Skeletal muscle tissue (tissue), 3 donors: ENCODE measurements at regions not wholly inside any gene's neighbourhood (a gene's known extent, or its start where the extent isn't known, plus 50 kb on each side); places are given as distances from the start of the nearest gene placed in this dataset.

Experiments used
- H3K27ac ChIP-seq: one replicate; pipeline ENCODE4 v1.7.0; 2013; ENCODE audit warnings: mild to moderate bottlenecking, low read depth, low read length, inconsistent platforms
- H3K27me3 ChIP-seq, 3 donors: one replicate each; pipeline ENCODE4 v1.7.0; 2013; ENCODE audit warnings: low read length in 3 of 3; ENCODE audit not compliant: control insufficient read depth in 3 of 3, insufficient read depth in 3 of 3
- H3K36me3 ChIP-seq, 3 donors: one replicate each; pipeline ENCODE4 v1.7.0; 2013; ENCODE audit warnings: low read length in 3 of 3; ENCODE audit not compliant: control insufficient read depth in 3 of 3, insufficient read depth in 3 of 3
- H3K4me1 ChIP-seq, 3 donors: one replicate each; pipeline ENCODE4 v1.7.0; 2013; ENCODE audit warnings: low read length in 3 of 3, mild to moderate bottlenecking in 3 of 3; ENCODE audit not compliant: control insufficient read depth in 3 of 3, insufficient read depth in 3 of 3
- H3K4me3 ChIP-seq, 3 donors: one replicate each; pipeline ENCODE4 v1.7.0; 2013; ENCODE audit warnings: low read length in 3 of 3
- H3K9ac ChIP-seq, 3 donors: one replicate each; pipeline ENCODE4 v1.7.0; 2013; ENCODE audit warnings: low read length in 3 of 3, mild to moderate bottlenecking in 3 of 3, moderate library complexity in 2 of 3, low read depth in 1 of 3
- H3K9me3 ChIP-seq, 3 donors: one replicate each; pipeline ENCODE4 v1.7.0; 2013; ENCODE audit warnings: low read length in 3 of 3; ENCODE audit not compliant: control insufficient read depth in 3 of 3
- donor health status: Osteomylitis.

DNA sequence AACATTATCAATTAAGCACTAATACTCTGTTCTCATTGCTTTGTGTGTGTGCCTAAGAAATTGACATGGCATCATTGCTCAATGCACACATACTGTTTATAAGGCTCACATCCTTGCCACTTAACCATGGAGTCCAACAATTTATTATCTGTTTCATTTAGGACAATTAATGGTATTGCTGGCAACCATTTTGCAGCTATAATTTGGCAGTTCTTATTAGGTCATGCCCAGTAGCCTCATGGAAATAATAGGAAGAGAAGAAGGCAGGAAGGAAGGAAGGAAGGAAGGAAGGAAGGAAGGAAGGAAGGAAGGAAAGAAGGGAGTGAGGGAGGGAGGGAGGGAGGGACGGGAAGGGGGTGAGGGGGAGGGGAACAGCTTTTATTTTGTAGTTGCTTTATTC is 285.5 kb upstream of the SLC24A2 start:
- Histone ChIP-seq H3K4me3 (no peak overlapping the region), H3K4me1 (no peaks in the 10 kb centered on the region), H3K27me3 (no peaks in the 10 kb centered on the region), H3K27ac (no peak overlapping the region), H3K36me3 (no peaks in the 10 kb centered on the region), H3K9me3 (no peaks in the 10 kb centered on the region), H3K9ac (no peak overlapping the region)

- Histone ChIP-seq H3K36me3 (no peaks in the 10 kb centered on the region), H3K9me3 (no peaks in the 10 kb centered on the region), H3K4me1 (no peaks in the 10 kb centered on the region), H3K27ac (no peak overlapping the region), H3K9ac (no peak overlapping the region), H3K4me3 (no peak overlapping the region), H3K27me3 (no peaks in the 10 kb centered on the region)
Measured at GRCh38 chr9:20070336-20070735, 281.5 kb upstream of the SLC24A2 start.

- Histone ChIP-seq H3K36me3 (no peaks in the 10 kb centered on the region), H3K27ac (no peak overlapping the region), H3K9me3 (no peaks in the 10 kb centered on the region), H3K27me3 (no peaks in the 10 kb centered on the region), H3K9ac (no peak overlapping the region), H3K4me3 (no peak overlapping the region), H3K4me1 (no peaks in the 10 kb centered on the region)
Measured at GRCh38 chr9:20065796-20066700, 277.2 kb upstream of the SLC24A2 start.

DNA sequence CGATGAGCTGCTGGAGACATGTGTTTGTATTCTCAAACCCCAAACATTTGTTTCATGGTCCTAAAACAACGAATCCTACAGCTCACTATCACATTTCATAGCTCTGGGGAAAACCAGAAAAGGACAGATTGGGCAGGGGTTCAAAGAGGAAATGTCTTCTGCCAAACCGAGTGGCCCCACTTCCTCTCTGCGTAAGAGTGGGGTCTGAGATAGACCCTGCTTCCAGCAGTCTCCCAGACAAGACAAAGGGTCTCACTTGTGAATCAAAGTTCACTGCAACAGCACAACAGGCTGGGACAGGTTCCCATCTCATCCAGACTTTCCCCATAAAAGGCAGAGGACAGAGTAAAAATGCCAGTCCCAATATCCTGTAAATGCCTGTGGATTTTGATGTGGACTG is 276.2 kb upstream of the SLC24A2 start:
- no peak overlapping the region for H3K9ac ChIP-seq
- H3K4me3 ChIP-seq = no peak overlapping the region
- no peak overlapping the region for H3K27ac ChIP-seq
- no peaks in the 10 kb centered on the region for H3K27me3 ChIP-seq
- H3K9me3 ChIP-seq = no peaks in the 10 kb centered on the region
- no peaks in the 10 kb centered on the region for H3K36me3 ChIP-seq
- no peaks in the 10 kb centered on the region for H3K4me1 ChIP-seq

DNA sequence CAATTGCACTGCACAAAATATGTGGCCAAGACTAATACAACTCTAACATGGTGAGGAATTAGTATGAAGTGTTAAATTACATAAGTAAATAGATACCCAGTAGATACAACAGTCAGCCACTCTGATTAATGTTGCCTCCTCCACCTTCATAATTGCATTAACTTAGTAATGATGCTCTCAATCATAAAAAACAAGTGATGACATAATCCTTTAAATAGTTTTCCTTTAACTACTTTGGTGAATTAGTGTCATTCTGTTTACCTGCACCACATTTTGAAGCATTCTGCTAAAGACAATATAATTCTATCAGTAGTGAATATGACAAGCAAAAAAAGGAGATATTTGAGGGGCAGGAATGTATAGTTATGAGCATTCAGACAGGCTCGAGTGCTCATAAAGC is 265.9 kb upstream of the SLC24A2 start:
- no peak overlapping the region for H3K9ac ChIP-seq
- H3K9me3 ChIP-seq = no peaks in the 10 kb centered on the region
- no peaks in the 10 kb centered on the region for H3K27me3 ChIP-seq
- no peak overlapping the region for H3K27ac ChIP-seq
- no peaks in the 10 kb centered on the region for H3K4me1 ChIP-seq
- H3K36me3 ChIP-seq = no peaks in the 10 kb centered on the region
- no peak overlapping the region for H3K4me3 ChIP-seq

- Histone ChIP-seq H3K27ac (no peak overlapping the region), H3K9me3 (no peaks in the 10 kb centered on the region), H3K9ac (no peak overlapping the region), H3K4me1 (no peaks in the 10 kb centered on the region), H3K4me3 (no peak overlapping the region), H3K36me3 (no peaks in the 10 kb centered on the region), H3K27me3 (no peaks in the 10 kb centered on the region)
Measured at GRCh38 chr9:20048985-20049384, 260.1 kb upstream of the SLC24A2 start.

GRCh38 chr9:20048437-20048836 is 259.6 kb upstream of the SLC24A2 start:
- Histone ChIP-seq H3K36me3 (no peaks in the 10 kb centered on the region), H3K27ac (no peak overlapping the region), H3K9ac (no peak overlapping the region), H3K4me1 (no peaks in the 10 kb centered on the region), H3K27me3 (no peaks in the 10 kb centered on the region), H3K9me3 (no peaks in the 10 kb centered on the region), H3K4me3 (no peak overlapping the region)

GRCh38 chr9:20044686-20045085 is 255.8 kb upstream of the SLC24A2 start:
- Histone ChIP-seq H3K27me3 (peaks cover 0 to 2% (median 0%) of the 10 kb centered on the region in 3 donors), H3K36me3 (no peaks in the 10 kb centered on the region), H3K4me3 (no peak overlapping the region), H3K27ac (no peak overlapping the region), H3K9me3 (no peaks in the 10 kb centered on the region), H3K4me1 (peaks cover 0 to 2% (median 0%) of the 10 kb centered on the region in 3 donors), H3K9ac (no peak overlapping the region)

GRCh38 chr9:20043461-20043860 is 254.6 kb upstream of the SLC24A2 start:
- H3K36me3 ChIP-seq = no peaks in the 10 kb centered on the region
- no peak overlapping the region for H3K9ac ChIP-seq
- no peak overlapping the region for H3K4me3 ChIP-seq
- H3K27ac ChIP-seq = no peak overlapping the region
- H3K4me1 ChIP-seq = peaks cover 0 to 2% (median 0%) of the 10 kb centered on the region in 3 donors
- peaks cover 0 to 2% (median 0%) of the 10 kb centered on the region in 3 donors for H3K27me3 ChIP-seq
- H3K9me3 ChIP-seq = no peaks in the 10 kb centered on the region

DNA sequence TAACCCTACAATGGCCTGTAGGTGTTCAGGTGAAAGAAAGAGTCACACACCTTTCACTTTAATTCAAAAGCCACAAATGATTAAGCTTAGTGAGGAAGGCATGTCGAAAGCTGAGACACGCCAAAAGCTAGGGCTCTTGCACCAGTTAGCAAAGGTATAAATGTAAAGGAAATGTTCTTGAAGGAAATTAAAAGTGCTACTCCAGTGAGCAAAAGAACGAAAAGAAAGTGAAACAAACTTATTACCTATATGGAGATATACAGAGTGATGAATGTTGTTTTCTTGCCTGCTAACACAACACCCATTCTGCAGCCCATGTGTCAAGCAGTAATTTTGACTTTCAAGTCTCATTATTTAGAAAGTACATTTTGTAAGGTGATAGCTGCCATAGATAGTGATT is 254.2 kb upstream of the SLC24A2 start:
- peaks cover 0 to 2% (median 0%) of the 10 kb centered on the region in 3 donors for H3K27me3 ChIP-seq
- no peaks in the 10 kb centered on the region for H3K36me3 ChIP-seq
- H3K4me3 ChIP-seq = no peak overlapping the region
- H3K4me1 ChIP-seq = peaks cover 0 to 2% (median 0%) of the 10 kb centered on the region in 3 donors
- no peak overlapping the region for H3K9ac ChIP-seq
- H3K27ac ChIP-seq = no peak overlapping the region
- no peaks in the 10 kb centered on the region for H3K9me3 ChIP-seq
